HFF-Myc (cell line): ENCODE measurements at regions not wholly inside any gene's neighbourhood (a gene's known extent, or its start where the extent isn't known, plus 50 kb on each side); places are given as distances from the start of the nearest gene placed in this dataset.

ENCODE experiments used
- DNase-seq: peaks from one replicate; pipeline ENCODE4 v3.0.0-alpha.2; 2011; ENCODE audit warnings: low read depth; ENCODE audit errors: extremely low read depth
- H3K4me3 ChIP-seq: replicated peaks from 2 replicates; pipeline ENCODE4 v1.5.1; 2011; ENCODE audit warnings: low read depth, mild to moderate bottlenecking, control low read depth, low read length
- TF ChIP-seq, protein P1 (sequence below): IDR thresholded peaks from 2 replicates; pipeline ENCODE4 v1.5.1; 2012; ENCODE audit warnings: mild to moderate bottlenecking, low read depth, low read length, control low read depth; ENCODE audit errors: missing control alignments

DNA sequence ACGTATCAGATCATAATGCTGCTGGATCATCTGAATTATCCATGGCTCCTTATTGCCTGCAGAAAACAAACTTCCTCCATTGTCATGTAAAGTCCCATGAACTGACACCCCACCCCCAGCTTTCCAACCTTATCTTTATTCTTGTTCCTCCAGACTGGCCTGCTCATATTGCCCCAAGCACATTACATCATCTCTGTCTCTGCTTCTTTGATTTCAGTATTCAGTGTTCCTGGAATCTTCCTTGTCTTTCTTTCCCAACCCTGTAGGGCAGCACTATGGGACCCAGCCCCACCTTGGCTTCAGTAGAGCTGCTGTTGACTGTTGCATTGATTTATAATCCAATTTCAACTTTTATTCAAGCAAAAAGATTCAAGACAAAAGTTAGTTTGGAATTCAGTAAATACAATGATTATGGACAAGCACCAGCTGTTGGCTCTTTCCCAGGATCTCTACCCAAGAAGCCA is 187.5 kb upstream of the ECI2 start:
- H3K4me3 ChIP-seq: no peak overlapping the region
- DNase-seq: no peak
- TF ChIP-seq, protein P1, sequence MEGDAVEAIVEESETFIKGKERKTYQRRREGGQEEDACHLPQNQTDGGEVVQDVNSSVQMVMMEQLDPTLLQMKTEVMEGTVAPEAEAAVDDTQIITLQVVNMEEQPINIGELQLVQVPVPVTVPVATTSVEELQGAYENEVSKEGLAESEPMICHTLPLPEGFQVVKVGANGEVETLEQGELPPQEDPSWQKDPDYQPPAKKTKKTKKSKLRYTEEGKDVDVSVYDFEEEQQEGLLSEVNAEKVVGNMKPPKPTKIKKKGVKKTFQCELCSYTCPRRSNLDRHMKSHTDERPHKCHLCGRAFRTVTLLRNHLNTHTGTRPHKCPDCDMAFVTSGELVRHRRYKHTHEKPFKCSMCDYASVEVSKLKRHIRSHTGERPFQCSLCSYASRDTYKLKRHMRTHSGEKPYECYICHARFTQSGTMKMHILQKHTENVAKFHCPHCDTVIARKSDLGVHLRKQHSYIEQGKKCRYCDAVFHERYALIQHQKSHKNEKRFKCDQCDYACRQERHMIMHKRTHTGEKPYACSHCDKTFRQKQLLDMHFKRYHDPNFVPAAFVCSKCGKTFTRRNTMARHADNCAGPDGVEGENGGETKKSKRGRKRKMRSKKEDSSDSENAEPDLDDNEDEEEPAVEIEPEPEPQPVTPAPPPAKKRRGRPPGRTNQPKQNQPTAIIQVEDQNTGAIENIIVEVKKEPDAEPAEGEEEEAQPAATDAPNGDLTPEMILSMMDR: no peak

DNA sequence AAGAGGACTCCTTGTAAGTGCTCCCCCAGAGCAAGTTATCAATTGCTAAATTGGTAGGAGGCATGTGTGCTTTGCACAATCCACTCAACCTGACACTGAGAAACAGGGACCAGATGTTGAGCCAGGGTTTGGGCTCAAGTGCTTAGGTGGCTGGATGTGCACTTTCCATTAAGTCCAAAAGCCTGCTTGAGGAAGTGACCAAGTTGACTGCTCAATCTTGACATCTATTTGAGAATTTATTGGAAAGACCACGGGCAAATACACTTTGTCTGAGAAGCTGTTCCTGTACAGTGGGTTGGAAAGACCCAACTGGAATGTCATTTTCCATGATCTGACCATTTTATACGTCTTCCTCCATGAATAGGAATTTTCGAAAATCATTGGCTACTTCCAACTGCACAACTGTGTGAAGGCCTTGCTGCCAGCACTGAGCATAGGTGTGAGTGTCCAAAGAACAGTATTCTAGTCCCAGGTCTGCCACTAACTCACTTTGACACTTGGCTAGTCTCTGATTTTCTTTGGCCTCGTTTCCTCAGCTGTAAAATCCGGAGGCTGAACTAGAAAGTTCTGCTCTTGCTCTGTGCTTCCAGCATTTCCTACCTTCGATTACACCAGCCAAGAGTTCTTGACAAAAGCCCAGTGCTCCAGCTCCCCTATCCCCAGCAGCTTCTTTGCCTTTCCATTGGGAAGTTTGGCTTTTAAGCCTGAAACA is 186.9 kb upstream of the ECI2 start:
- DNase-seq: no peak
- H3K4me3 ChIP-seq: no peak overlapping the region
- TF ChIP-seq, protein P1: no peak

DNA sequence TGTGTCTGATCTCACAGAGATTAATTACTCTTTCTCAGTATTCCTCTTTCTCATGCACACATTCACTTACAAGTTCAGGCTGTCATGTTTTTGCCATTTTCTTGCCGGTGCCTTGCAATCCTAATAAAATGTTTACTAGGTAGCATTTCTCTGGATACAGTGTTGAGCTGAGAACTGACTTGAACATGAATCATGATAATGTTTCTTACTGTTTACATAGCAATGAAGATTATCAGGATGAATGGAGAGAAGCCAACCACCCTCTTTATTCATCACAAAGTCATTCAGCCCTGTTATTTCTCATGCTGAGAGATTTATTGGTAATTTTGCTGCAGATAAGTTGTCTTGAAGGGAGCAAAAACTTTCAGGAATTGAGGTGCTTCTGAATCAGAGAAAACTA is 185.5 kb upstream of the ECI2 start:
- H3K4me3 ChIP-seq: no peak overlapping the region
- peak; percentile 77 for DNase-seq
- TF ChIP-seq, protein P1: no peak

DNA sequence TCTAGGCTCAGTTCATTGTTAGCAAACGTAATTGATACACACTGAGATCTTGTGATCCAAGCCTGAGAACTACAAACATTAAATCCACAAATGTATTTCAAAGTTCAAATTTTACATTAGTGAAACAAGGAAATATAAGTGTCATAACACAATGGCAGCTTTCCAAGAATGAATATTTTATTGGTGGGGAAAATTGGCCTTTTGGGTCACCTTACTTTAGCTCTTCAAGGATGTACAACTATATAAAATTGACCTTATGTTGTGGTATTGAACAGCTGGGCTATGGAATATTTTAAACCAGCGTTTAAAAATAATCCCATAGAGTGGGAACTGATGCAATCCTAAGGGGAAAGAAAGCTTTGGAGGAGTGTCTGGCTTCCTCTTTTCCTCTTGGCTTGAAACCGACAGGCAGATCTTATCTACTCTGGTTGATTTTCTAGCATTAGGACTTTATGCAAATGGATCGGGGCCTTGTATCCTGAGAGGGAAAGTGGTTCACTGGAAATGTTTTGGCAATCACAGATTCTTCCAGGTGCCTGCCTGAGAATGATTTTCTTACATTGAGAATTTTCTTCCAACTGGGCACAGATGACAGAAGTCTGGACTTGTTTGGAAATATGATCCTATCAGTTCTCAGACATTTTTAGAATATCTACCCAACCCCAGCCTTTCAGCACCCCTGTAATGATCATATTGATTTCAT is 184.8 kb upstream of the ECI2 start:
- DNase-seq: peak; percentile 21
- TF ChIP-seq, protein P1: no peak
- H3K4me3 ChIP-seq: no peak overlapping the region

DNA sequence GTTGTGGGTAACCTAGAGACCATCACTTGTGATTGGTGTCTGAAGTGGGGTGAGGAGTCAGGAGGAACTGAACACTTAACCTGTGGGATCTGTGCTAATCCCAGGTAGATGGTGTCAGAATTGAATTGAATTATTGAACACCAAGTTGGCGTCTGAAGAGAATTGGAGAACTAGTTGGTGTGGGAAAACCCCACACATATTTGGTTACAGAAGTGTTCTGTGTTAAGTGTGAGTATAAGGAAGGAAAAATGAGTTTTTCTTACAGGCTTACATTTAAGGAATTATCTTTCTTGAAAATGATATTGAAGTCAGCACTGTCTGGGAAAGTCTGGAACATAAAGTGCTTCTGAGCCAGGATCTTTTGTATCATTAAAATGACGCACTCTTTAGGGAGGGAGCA is 182.9 kb upstream of the ECI2 start:
- DNase-seq: no peak
- TF ChIP-seq, protein P1: no peak
- H3K4me3 ChIP-seq: no peak overlapping the region

DNA sequence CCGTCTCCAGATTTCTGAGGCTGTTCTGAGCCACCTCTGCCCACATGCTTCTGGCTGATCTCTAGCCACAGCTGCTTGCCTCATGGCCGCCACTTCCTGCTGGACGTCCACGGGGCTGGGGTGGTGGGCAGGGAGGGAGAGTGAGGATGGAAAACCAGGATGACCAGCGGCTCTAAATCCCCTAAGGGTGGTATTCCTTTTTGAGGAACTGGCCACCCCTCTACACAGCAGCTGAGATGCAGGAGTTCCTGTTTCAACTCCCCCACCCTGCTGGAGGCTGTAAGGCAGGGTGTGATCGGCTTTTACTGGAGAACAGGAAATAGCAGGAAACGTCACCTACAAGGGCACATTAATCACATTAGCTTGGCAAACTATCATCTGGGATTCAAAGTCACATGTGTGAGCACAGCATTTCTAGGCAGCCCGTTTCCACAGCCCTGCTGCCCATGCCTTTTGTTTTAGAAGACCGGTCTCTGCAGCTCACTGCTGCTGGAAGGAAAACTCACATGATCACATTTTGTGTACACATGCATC is 181.6 kb upstream of the ECI2 start:
- peak; percentile 97 for DNase-seq
- no peak overlapping the region for H3K4me3 ChIP-seq
- TF ChIP-seq, protein P1: no peak
